PC-3 (cell line): ENCODE measurements at regions not wholly inside any gene's neighbourhood (a gene's known extent, or its start where the extent isn't known, plus 50 kb on each side); places are given as distances from the start of the nearest gene placed in this dataset.

Source experiments
- CTCF ChIP-seq: fragments of 300-600 bp; sonication (generic); conservative IDR thresholded peaks from 2 replicates; pipeline ENCODE4 v1.5.1; 2017; ENCODE audit warnings: antibody characterized with exemption, low read depth, mild to moderate bottlenecking, low read length
- EZH2 ChIP-seq: fragments of 300-600 bp; sonication (generic); IDR thresholded peaks from one replicate; pipeline ENCODE4 v1.6.1; 2017; ENCODE audit warnings: antibody characterized with exemption, mild to moderate bottlenecking, low read length; ENCODE audit not compliant: unreplicated experiment
- EZH2phosphoT487 ChIP-seq: fragments of 300-600 bp; sonication (generic); IDR thresholded peaks from 2 replicates; pipeline ENCODE4 v1.6.1; 2018; ENCODE audit warnings: mild to moderate bottlenecking, antibody characterized with exemption, low read length, borderline replicate concordance

GRCh38 chr18:70423988-70424387, 135.1 kb downstream of the SOCS6 start:
- no peak for TF ChIP-seq CTCF
- no peak for TF ChIP-seq EZH2
- no peak for TF ChIP-seq EZH2phosphoT487
